Left ventricle myocardium superior (tissue), 1 donor: ENCODE measurements at regions not wholly inside any gene's neighbourhood (a gene's known extent, or its start where the extent isn't known, plus 50 kb on each side); places are given as distances from the start of the nearest gene placed in this dataset.

Experiments
- ATAC-seq: fragments of 200-7000 bp; cut with Tn5 transposase; one replicate; pipeline ENCODE4 v1.9.1; 2020; ENCODE audit warnings: mild to moderate bottlenecking, moderate library complexity
- DNase-seq: peaks from one replicate; pipeline ENCODE4 v3.0.0-alpha.2; 2020
- intact Hi-C: fragments of 100-400 bp; cut with micrococcal nuclease; formaldehyde crosslinking; loops from one replicate; pipeline ENCODE4 v1.11.0; 2022
- donor health status: DM: no; HTN: yes; CAD: no; lungs with severe emphysema.

GRCh38 chr14:61226015-61226654 is 55.0 kb downstream of the TMEM30B start:
- no peak for ATAC-seq
- DNase-seq: no peak
- intact Hi-C loops: no loop called here

DNA sequence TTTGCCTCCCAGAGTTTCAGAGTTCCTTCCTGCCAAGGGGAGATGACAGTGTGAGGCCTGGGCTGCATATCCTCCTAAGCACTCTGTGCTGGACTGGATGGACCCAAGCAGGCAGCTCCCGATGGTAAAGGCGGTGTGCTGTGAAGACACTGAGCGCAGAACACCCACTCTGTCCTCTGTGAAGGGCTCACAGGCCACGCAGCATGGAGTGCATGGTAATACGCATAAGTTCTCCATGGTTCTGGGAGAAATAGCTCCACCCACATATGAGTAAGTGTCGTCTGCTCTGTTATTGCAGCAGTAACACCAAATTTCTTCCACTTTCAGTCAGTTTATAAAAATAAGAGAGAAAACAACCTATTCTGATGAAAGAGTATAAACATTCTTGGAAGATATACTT is 55.8 kb downstream of the TMEM30B start:
- no peak for DNase-seq
- ATAC-seq: no peak
- intact Hi-C loops: no loop called here

- ATAC-seq (peak; percentile 77), DNase-seq (no peak)
- intact Hi-C loops: no loop called here
Observed at GRCh38 chr14:61223552-61223951, 57.6 kb downstream of the TMEM30B start.

- ATAC-seq (peak; percentile 52), DNase-seq (no peak)
- intact Hi-C loops: no loop called here
Observed at GRCh38 chr14:61222388-61222787, 58.8 kb downstream of the TMEM30B start.

DNA sequence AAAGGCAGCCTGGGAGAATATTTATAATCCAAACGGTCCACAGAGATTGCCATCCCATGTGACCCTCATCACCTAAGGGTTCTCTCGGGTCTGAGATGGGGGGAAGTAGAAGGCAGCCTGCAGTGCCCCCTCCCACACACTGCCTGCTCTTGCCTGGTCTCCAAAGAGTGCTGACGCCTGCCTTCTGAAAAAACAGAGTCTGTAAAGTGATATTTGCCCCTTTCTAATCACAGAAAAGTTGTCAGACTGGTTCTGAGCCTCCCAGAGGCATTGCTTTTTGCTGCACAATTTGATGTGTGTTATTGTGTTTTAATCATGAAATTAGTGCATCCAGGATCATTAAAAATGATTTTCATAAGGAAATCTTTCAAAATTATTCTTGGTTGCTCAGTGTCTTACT is 59.2 kb downstream of the TMEM30B start:
- ATAC-seq (no peak), DNase-seq (no peak)
- intact Hi-C loops: no loop called here

GRCh38 chr14:61219673-61220072 is 61.5 kb downstream of the TMEM30B start:
- no peak for DNase-seq
- no peak for ATAC-seq
- intact Hi-C loops: no loop called here

DNA sequence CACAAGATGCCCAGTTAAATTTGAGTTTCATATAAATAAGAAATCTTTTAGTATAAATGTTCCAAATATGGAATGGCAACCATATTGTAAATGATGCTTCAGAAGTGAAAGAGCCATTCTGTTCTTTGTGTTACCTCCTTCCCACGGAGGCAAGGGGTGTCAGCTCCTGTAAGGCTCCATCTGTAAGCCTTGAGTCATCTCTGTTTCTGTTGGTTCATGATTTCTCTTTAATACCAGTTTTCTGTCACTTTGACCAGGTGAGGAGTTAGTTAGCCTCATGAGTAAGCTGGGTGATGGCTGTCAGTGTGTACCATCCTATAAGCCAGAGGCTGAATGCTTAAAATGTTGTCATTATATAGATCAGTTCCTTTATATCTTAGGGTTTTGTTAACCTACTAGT is 61.9 kb downstream of the TMEM30B start:
- intact Hi-C loops: no loop called here
- DNase-seq: no peak
- ATAC-seq: no peak

DNA sequence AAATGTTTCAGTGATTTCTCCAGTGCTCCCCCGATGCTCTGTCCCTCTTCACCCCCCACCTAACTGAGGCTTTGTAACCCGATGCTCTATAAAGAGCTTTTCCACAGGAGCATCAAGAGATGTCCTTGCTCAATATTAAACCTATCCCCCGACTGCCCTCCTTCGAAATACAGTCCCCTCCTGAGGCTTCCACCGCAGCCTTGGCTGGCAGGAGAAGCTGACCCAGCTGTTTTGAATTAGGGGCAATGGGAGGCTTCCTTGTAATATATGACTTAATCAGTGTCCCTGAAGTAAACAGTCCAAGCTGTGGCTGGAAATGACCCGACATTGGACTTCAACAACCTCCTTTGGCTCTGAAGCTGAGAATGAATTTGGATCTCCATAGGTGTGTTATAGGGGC is 62.4 kb downstream of the TMEM30B start:
- peak; percentile 82 for ATAC-seq
- intact Hi-C loops: no loop called here
- DNase-seq: peak; percentile 52

- intact Hi-C loops: no loop called here
- DNase-seq (no peak), ATAC-seq (peak; percentile 8)
Observed at GRCh38 chr14:61218157-61218556, 63.0 kb downstream of the TMEM30B start.

GRCh38 chr14:61217516-61217915 is 63.6 kb downstream of the TMEM30B start:
- DNase-seq (peak; percentile 34), ATAC-seq (peak; percentile 37)
- intact Hi-C loops: no loop called here

GRCh38 chr14:61215222-61216020 is 65.7 kb downstream of the TMEM30B start:
- no peak for ATAC-seq
- DNase-seq: no peak

GRCh38 chr14:61213920-61214319 is 67.2 kb downstream of the TMEM30B start:
- intact Hi-C loops: no loop called here
- no peak for DNase-seq
- no peak for ATAC-seq

More at GRCh38 chr14:61215222-61216020, 65.7 kb downstream of the TMEM30B start:
- intact Hi-C loops: no loop called here

DNA sequence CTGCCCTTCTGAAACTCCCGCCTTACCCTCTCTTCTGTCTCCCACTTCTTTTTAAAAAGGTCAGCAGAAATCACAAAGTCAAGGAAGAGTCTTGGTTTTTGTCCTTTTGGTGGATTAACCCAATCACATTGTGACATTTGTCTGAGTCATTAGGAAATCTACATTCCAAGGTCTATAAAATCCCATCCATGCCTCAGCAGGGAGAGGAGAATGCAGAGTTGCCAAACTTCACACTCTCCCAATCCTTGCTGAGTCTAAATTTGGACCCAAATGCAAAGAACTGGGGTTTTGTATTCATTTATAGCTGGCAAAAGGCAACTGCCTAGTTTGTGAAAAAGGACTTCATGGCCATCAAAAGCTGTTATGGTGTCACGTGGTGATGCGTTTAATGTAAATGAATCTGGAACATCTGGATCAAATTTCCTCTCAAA is 67.9 kb downstream of the TMEM30B start:
- DNase-seq (no peak), ATAC-seq (no peak)
- intact Hi-C loops: no loop called here

GRCh38 chr14:61212546-61212945 is 68.6 kb downstream of the TMEM30B start:
- DNase-seq (no peak), ATAC-seq (no peak)
- intact Hi-C loops: no loop called here

- DNase-seq (no peak), ATAC-seq (no peak)
- intact Hi-C loops: no loop called here
Observed at GRCh38 chr14:61211476-61212255, 69.5 kb downstream of the TMEM30B start.

- no peak for ATAC-seq
- no peak for DNase-seq
- intact Hi-C loops: no loop called here
Observed at GRCh38 chr14:61203081-61203753, 77.9 kb downstream of the TMEM30B start.

- intact Hi-C loops: no loop called here
- ATAC-seq (no peak), DNase-seq (no peak)
Observed at GRCh38 chr14:61202124-61202523, 79.0 kb downstream of the TMEM30B start.

DNA sequence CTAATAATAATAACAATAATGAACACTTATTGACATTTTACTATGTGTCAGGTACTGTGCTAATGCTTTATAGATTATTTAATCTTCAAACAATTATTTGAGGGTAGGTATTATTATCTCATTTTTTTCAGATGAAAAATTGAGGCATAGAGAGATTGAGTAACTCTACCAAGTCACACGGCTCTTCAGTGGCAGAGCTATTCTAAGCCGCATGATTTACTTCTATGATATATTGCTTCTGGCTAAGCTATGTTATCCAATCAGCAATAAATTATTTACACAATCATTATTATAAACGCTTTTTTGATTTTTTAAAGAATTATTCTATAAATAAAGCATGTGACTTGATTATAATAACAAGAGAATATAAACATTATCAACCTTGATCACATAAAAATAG is 80.0 kb downstream of the TMEM30B start:
- intact Hi-C loops: no loop called here
- ATAC-seq (no peak), DNase-seq (no peak)

GRCh38 chr14:61197416-61197815 is 83.7 kb downstream of the TMEM30B start:
- intact Hi-C loops: no loop called here
- ATAC-seq (no peak), DNase-seq (no peak)

DNA sequence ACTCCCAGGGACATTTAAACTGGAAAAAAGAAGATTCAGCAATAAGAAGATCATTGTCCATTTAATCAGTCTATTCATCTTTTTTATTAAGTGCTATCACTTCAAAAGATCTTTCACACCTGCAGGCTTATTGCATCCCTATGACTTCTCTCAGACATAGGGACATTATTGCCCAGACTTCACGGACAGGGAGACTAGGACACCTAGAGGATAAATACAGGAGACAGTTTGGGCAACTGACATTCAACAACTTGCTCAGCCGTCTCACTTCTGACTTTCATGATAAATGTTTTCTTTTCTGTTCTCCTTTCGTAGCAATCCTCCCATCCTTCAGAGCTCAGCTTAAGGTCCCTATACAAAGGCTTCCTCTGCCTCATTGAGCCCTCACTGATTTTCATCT is 84.3 kb downstream of the TMEM30B start:
- intact Hi-C loops: no loop called here

More for the DNA sequence above, 84.3 kb downstream of the TMEM30B start:
- ATAC-seq: no peak
- DNase-seq: no peak
